ENCODE measurements at regions not wholly inside any gene's neighbourhood (a gene's known extent, or its start where the extent isn't known, plus 50 kb on each side); places are given as distances from the start of the nearest gene placed in this dataset.

GRCh38 chr18:5632041-5632440, 88.2 kb upstream of the EPB41L3 start:
- no peak for DNase-seq

GRCh38 chr18:5630900-5631413, 87.2 kb upstream of the EPB41L3 start:
- DNase-seq: no peak

GRCh38 chr18:5630057-5630899, 86.5 kb upstream of the EPB41L3 start:
- peak; percentile 76 for DNase-seq

GRCh38 chr18:5628512-5629255, 84.9 kb upstream of the EPB41L3 start:
- peak; percentile 50 for DNase-seq

DNA sequence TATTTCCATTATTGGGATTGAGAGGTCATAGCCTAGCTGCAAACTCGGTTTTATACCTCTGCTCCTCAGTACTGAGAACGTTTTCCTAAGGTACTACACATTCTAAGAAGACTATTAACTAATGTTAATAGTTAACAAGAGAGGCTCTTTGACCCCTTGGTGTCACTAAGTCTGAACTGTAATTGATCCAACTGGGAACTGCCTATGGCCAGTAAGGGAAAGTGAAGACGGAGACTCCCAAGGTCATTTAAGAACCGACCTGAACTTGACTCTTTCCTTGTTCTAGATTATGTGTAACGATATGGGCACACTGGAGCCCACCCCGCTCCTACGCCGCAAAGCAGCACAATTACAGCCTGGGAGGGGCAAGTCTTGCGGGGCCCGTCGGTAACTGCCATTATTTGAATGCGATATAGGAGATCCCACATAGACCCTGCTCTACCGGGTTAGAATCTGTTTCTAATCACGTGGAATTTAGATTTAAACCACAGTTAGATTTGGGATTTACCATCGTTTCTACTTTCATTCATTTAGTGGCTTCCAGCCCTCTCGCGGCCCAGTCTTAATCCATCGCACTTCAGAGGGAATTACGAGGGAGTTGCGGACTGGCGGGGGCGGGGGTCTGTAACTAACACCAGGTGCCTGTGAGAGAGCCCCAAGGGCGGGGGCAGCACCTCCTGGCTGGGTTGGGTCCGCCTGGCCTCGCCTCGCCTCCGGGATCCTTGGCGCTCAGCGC, 84.1 kb upstream of the EPB41L3 start:
- DNase-seq: no peak

- no peak for DNase-seq
These were observed 82.5 kb upstream of the EPB41L3 start for GRCh38 chr18:5626130-5626880.

- DNase-seq: no peak
These were observed 81.3 kb upstream of the EPB41L3 start for GRCh38 chr18:5625076-5625475.

GRCh38 chr18:5622905-5623304, 79.1 kb upstream of the EPB41L3 start:
- no peak for DNase-seq

GRCh38 chr18:5620289-5620688, 76.5 kb upstream of the EPB41L3 start:
- no peak for DNase-seq

GRCh38 chr18:5619376-5619775, 75.6 kb upstream of the EPB41L3 start:
- no peak for DNase-seq

GRCh38 chr18:5618047-5618688, 74.4 kb upstream of the EPB41L3 start:
- DNase-seq: no peak

DNA sequence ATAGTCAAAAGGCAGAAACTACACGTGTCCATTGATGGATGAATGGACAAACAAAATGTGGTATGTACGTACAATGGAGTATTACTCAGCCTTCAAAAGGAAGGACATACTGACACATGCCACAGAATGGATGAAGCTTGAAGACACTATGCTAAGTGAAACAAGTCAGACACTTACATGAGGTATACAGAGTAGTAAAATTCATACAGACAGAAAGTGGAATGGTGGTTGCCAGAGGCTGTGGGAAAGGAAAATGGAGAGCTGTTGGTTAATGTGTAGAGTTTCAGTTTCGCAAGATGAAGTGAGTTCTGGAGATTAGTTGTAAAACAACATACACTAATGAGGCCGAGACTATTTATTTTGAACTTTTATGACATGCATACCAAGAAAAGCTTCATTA, 67.4 kb upstream of the EPB41L3 start:
- no peak for DNase-seq

DNA sequence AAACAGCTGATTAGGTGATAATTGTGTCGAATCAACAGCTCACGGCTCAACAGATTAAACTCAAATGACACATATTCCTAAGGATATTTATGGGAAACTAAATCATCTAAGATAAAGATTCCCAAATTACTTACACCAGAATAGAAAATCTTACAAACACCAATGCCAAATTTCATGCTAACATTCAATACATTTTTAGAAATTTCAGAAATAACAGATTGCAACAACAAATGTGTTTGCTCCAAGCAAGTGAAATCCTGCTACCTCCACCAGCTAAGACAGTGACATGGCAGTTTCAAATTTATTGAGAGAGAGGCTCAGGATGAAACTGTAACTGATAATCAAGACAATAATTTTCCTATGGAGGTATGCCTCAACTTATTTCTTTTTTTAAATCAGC, 65.0 kb upstream of the EPB41L3 start:
- DNase-seq: no peak

DNA sequence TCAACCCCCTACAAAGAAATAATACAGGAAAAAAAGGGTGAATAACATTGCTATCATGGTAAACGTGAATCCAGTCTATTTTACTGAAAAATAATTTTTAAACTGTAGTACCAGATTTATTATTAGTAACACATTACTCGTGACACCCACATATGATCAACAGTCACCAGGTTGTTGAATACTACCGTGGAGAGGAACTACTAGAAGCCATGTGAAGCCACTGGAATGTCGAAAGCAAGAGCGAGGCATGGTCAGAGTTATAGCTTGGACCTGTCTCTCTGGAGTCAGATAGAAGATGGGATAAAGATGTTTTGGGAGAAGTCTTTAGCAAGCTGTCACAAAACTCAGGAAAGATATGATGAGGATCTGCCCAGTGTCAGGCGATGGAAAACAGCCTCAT, 63.2 kb upstream of the EPB41L3 start:
- no peak for DNase-seq

DNA sequence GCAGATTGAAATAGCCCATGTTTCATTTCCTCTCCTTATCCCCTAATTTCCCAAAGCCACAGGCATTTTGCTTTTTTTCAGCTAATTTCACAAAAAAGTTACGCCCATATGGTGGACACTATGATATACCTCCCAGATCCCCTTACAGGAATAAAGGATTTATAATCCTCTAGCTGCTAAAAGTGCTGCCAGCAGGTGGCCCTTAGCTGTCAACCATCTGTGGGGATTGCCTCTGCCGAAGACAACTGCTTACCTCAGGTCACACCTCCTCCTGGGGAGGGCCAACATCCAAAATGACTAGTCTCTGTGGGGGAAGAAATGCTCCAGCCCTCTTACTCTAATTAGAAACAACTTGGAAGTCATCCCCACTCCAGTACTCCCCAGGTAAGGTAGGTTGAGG, 61.0 kb upstream of the EPB41L3 start:
- DNase-seq: no peak

DNA sequence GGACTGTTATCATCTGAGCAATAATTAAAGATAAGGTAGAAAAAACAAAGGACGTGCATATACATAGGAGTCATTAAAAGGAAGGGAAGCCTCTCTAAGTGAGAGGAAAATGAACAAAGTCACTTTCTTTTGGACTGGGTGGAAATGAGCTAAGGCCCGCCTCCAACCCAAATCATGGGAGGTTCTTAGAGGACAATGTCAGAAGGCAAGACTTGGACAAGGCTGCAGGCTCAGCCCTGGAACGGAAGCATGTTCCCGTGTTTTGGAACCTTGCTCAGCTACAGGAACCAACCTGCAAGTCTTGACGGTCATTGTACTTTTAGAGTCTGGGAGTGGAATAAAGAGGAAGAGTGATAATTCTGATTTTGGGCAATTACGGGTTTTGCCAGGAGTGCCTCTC, 59.4 kb upstream of the EPB41L3 start:
- no peak for DNase-seq

DNA sequence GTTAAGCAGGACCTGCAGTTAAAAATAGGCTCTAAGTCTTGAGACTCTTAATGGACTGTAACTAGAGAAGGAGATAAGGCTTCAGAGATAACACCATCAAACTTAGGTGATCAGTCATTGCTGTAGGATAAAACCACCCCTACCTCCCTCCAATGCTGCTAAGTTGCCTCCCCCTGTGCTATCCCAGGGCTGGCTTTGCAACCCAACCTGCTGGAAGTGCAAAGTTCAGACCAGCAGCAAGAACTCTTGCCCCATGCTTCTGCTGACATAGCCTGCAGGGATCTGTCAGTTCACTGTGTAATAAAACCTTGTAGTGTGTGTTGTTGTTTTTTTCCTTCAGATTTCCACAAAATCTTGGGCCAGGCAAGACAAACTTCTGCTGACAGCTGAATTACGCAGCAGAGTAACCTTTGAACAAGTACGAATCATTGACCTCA, 57.4 kb upstream of the EPB41L3 start:
- no peak for DNase-seq

GRCh38 chr18:5600378-5601071, 56.7 kb upstream of the EPB41L3 start:
- DNase-seq: peak; percentile 29

DNA sequence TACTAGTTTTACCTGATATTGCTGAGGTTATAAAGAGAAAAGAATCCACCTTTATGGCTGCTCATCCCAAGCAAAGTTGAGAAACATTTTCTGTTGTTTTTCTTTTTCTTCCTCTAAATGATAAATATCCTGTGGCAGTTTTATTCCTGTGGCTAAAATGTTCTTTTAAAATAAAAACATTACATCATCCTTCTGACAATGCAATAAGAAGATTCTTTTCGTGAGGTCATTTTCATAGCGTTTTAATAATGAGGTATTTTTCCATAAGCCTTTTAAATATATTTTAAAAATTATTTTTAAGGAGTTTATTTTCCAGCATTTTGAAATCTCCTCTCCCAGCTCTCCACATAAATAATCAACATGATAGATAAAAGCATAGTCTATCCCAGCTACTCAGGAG, 52.8 kb upstream of the EPB41L3 start:
- DNase-seq: no peak
